GM12891 (cell line): ENCODE measurements at regions not wholly inside any gene's neighbourhood (a gene's known extent, or its start where the extent isn't known, plus 50 kb on each side); places are given as distances from the start of the nearest gene placed in this dataset.
"Not testable (repeated sequence)": the region's sequence is repeated elsewhere in the genome, so short reads cannot be mapped to it uniquely, and the experiment has no call there.

Experiments used
- DNase-seq: peaks from one replicate; pipeline ENCODE4 v3.0.0; 2011; ENCODE audit warnings: low spot score; ENCODE audit not compliant: insufficient read length
- FAIRE-seq: peaks from 2 replicates; lab custom pipeline; 2011; peaks lifted over from hg19 to GRCh38; lab: Jason Lieb, UNC
- PAX5 ChIP-seq: IDR thresholded peaks from 2 replicates; pipeline ENCODE4 v1.6.1; 2011; ENCODE audit warnings: low read length, moderate library complexity, mild to moderate bottlenecking; ENCODE audit not compliant: insufficient read depth, severe bottlenecking
- POLR2A ChIP-seq: IDR thresholded peaks from 2 replicates; pipeline ENCODE4 v1.6.1; 2011; ENCODE audit warnings: low read depth, low read length, control low read depth
- POLR2AphosphoS5 ChIP-seq: IDR thresholded peaks from 2 replicates; pipeline ENCODE4 v1.6.1; 2011; ENCODE audit warnings: low read depth, low read length, control low read depth
- POU2F2 ChIP-seq: IDR thresholded peaks from 2 replicates; pipeline ENCODE4 v1.6.1; 2011; ENCODE audit warnings: low read depth, mild to moderate bottlenecking, control low read depth, low read length, moderate library complexity
- SPI1 ChIP-seq: IDR thresholded peaks from 2 replicates; pipeline ENCODE4 v1.6.1; 2011; ENCODE audit warnings: low read depth, low read length, control low read depth
- TAF1 ChIP-seq: IDR thresholded peaks from 2 replicates; pipeline ENCODE4 v1.6.1; 2011; ENCODE audit warnings: low read depth, low read length, control low read depth

- TF ChIP-seq POU2F2 = no peak
- DNase-seq (no peak), FAIRE-seq (no peak)
Measured at GRCh38 chr6:148628251-148628650, 118.6 kb upstream of the UST start.

- no peak for FAIRE-seq
- TF ChIP-seq PAX5 (no peak), POLR2A (no peak), TAF1 (no peak), POLR2AphosphoS5 (no peak)
- DNase-seq = no peak
Measured at GRCh38 chr6:148629181-148629580, 117.6 kb upstream of the UST start.

GRCh38 chr6:148629592-148630465 is 117.0 kb upstream of the UST start:
- DNase-seq (no peak), FAIRE-seq (peak; percentile 72)
- no peak for TF ChIP-seq PAX5
- no peak for TF ChIP-seq TAF1
- TF ChIP-seq POU2F2 = no peak
- TF ChIP-seq POLR2AphosphoS5 = no peak
- no peak for TF ChIP-seq POLR2A
- TF ChIP-seq SPI1 = no peak

- FAIRE-seq (no peak), DNase-seq (no peak)
- TF ChIP-seq POLR2AphosphoS5 (no peak), PAX5 (no peak), TAF1 (no peak), POU2F2 (no peak), POLR2A (no peak), SPI1 (no peak)
Measured at GRCh38 chr6:148635070-148635743, 111.6 kb upstream of the UST start.

- FAIRE-seq, DNase-seq: not testable (repeated sequence)
Measured at GRCh38 chr6:148641836-148642235, 105.0 kb upstream of the UST start.

GRCh38 chr6:148643208-148643607 is 103.6 kb upstream of the UST start:
- not testable (repeated sequence) for FAIRE-seq

GRCh38 chr6:148645049-148645448 is 101.8 kb upstream of the UST start:
- FAIRE-seq, DNase-seq: not testable (repeated sequence)

More at GRCh38 chr6:148643208-148643607, 103.6 kb upstream of the UST start:
- DNase-seq = not testable (repeated sequence)

- no peak for TF ChIP-seq PAX5
- TF ChIP-seq SPI1 = peak; percentile 64
- TF ChIP-seq TAF1 = no peak
- DNase-seq (no peak), FAIRE-seq (no peak)
Measured at GRCh38 chr6:148648754-148649453, 97.9 kb upstream of the UST start.

- FAIRE-seq (peak; percentile 82), DNase-seq (no peak)
- TF ChIP-seq TAF1 (no peak), SPI1 (peak; percentile 82)
Measured at GRCh38 chr6:148649454-148649963, 97.3 kb upstream of the UST start.

- no peak for TF ChIP-seq POLR2A
- TF ChIP-seq SPI1 = no peak
- no peak for TF ChIP-seq PAX5
- no peak for TF ChIP-seq POLR2AphosphoS5
- TF ChIP-seq TAF1 = no peak
- no peak for TF ChIP-seq POU2F2
- DNase-seq (no peak), FAIRE-seq (no peak)
Measured at GRCh38 chr6:148650941-148651505, 95.8 kb upstream of the UST start.
